Epithelial cell of proximal tubule (primary cell): ENCODE measurements at regions not wholly inside any gene's neighbourhood (a gene's known extent, or its start where the extent isn't known, plus 50 kb on each side); places are given as distances from the start of the nearest gene placed in this dataset.

Experiments used
- DNase-seq: peaks from one replicate; pipeline ENCODE4 v3.0.0-alpha.2; 2011; ENCODE audit warnings: low read depth
- H3K4me3 ChIP-seq: 2 replicates; pipeline ENCODE4 v1.5.1; 2011; ENCODE audit warnings: low read depth, mild to moderate bottlenecking, low read length
- CTCF ChIP-seq: conservative IDR thresholded peaks from 2 replicates; pipeline ENCODE4 v1.5.1; 2012; ENCODE audit warnings: low read depth, mild to moderate bottlenecking, low read length

- no peak for DNase-seq
- no peak overlapping the region for H3K4me3 ChIP-seq
- TF ChIP-seq CTCF: no peak
Observed at GRCh38 chr7:112854169-112854568, 64.0 kb upstream of the TMEM168 start.

- no peak overlapping the region for H3K4me3 ChIP-seq
- no peak for DNase-seq
- no peak for TF ChIP-seq CTCF
Observed at GRCh38 chr7:112853422-112853821, 63.2 kb upstream of the TMEM168 start.

GRCh38 chr7:112843151-112843550 is 53.0 kb upstream of the TMEM168 start:
- TF ChIP-seq CTCF: no peak
- no peak for DNase-seq
- H3K4me3 ChIP-seq: no peak overlapping the region
